ENCODE measurements at regions not wholly inside any gene's neighbourhood (a gene's known extent, or its start where the extent isn't known, plus 50 kb on each side); places are given as distances from the start of the nearest gene placed in this dataset.

DNA sequence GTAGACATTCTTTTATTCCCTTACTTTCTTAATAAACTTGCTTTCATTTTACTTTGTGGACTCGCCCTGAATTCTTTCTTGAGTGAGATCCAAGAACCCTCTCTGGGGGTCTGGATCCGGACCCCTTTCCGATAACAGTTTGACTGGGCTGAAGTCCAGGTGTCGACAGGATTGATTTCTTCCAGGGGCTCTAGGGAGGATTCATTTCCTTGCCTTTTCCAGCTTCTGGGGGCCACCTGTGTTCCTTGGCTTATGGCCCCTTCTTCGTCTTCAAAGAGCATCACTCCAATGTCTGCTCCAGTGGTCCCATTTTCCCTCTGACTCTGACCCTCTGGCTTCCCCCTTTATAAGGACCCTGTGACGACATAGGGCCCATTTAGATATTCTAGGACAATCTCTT is 67.5 kb downstream of the COPS8 start:
- TF ChIP-seq, protein P1, sequence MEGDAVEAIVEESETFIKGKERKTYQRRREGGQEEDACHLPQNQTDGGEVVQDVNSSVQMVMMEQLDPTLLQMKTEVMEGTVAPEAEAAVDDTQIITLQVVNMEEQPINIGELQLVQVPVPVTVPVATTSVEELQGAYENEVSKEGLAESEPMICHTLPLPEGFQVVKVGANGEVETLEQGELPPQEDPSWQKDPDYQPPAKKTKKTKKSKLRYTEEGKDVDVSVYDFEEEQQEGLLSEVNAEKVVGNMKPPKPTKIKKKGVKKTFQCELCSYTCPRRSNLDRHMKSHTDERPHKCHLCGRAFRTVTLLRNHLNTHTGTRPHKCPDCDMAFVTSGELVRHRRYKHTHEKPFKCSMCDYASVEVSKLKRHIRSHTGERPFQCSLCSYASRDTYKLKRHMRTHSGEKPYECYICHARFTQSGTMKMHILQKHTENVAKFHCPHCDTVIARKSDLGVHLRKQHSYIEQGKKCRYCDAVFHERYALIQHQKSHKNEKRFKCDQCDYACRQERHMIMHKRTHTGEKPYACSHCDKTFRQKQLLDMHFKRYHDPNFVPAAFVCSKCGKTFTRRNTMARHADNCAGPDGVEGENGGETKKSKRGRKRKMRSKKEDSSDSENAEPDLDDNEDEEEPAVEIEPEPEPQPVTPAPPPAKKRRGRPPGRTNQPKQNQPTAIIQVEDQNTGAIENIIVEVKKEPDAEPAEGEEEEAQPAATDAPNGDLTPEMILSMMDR (IDR thresholded peaks at IDR 0.05) = no peak
- no peak for TF ChIP-seq POLR2A (IDR thresholded peaks at IDR 0.05)
